SU-DHL-6 (cell line): ENCODE measurements at regions not wholly inside any gene's neighbourhood (a gene's known extent, or its start where the extent isn't known, plus 50 kb on each side); places are given as distances from the start of the nearest gene placed in this dataset.

Experiments
- H2AFZ ChIP-seq: fragments of 200-600 bp; sonication (generic); 2 replicates; pipeline ENCODE4 v1.6.1; 2014; ENCODE audit warnings: low read depth, mild to moderate bottlenecking, moderate library complexity, mixed read lengths, antibody characterized with exemption, low read length; ENCODE audit not compliant: severe bottlenecking
- H3F3A ChIP-seq: fragments of 200-600 bp; shearing (Covaris generic); 2 replicates; pipeline ENCODE4 v1.6.0; 2016; ENCODE audit warnings: antibody characterized with exemption, mild to moderate bottlenecking; ENCODE audit not compliant: insufficient read depth
- H3K27ac ChIP-seq: fragments of 200-600 bp; sonication (generic); 2 replicates; pipeline ENCODE4 v1.5.1; 2016; ENCODE audit warnings: low read depth, mild to moderate bottlenecking, low read length, moderate library complexity, mixed read lengths
- H3K27me3 ChIP-seq: fragments of 200-600 bp; sonication (generic), shearing (Covaris generic); 2 replicates; pipeline ENCODE4 v1.6.0; 2014; ENCODE audit warnings: mild to moderate bottlenecking, low read length
- H3K36me3 ChIP-seq: fragments of 200-600 bp; sonication (generic); 2 replicates; pipeline ENCODE4 v1.6.1; 2014; ENCODE audit warnings: mild to moderate bottlenecking, low read length, mixed read lengths
- H3K4me2 ChIP-seq: fragments of 300-600, 200-600 bp; shearing (Covaris generic), sonication (generic); 2 replicates; pipeline ENCODE4 v1.6.0; 2014; ENCODE audit warnings: low read length, low read depth, mild to moderate bottlenecking; ENCODE audit not compliant: poor library complexity, severe bottlenecking
- H3K4me3 ChIP-seq: fragments of 200-600 bp; sonication (generic); 2 replicates; pipeline ENCODE4 v1.5.1; 2014; ENCODE audit warnings: antibody characterized with exemption, low read length, mild to moderate bottlenecking, mixed read lengths; ENCODE audit not compliant: insufficient read depth, poor library complexity, severe bottlenecking
- H3K79me2 ChIP-seq: fragments of 200-600 bp; sonication (generic); 2 replicates; pipeline ENCODE4 v1.6.1; 2014; ENCODE audit warnings: mild to moderate bottlenecking, low read length, moderate library complexity; ENCODE audit not compliant: insufficient read depth
- H3K9ac ChIP-seq: fragments of 200-600 bp; sonication (generic); 2 replicates; pipeline ENCODE4 v1.7.0; 2014; ENCODE audit warnings: mild to moderate bottlenecking, low read length
- H3K9me2 ChIP-seq: fragments of 200-600 bp; sonication (generic); replicated peaks from 2 replicates; pipeline ENCODE4 v1.6.1; 2014; ENCODE audit warnings: low read length; ENCODE audit not compliant: insufficient read depth
- H3K9me3 ChIP-seq: fragments of 200-600 bp; sonication (generic); 2 replicates; pipeline ENCODE4 v1.6.1; 2014; ENCODE audit warnings: low read length, mixed read lengths; ENCODE audit not compliant: insufficient read depth
- H4K20me1 ChIP-seq: fragments of 200-600 bp; sonication (generic); 2 replicates; pipeline ENCODE4 v1.6.1; 2014; ENCODE audit warnings: low read depth, mild to moderate bottlenecking, antibody characterized with exemption, low read length, moderate library complexity, mixed read lengths
- CTCF ChIP-seq: fragments of 200-600 bp; sonication (generic); IDR thresholded peaks from one replicate; pipeline ENCODE4 v1.5.1; 2017; ENCODE audit warnings: antibody characterized with exemption, mild to moderate bottlenecking, low read length, moderate library complexity; ENCODE audit not compliant: insufficient read depth, poor library complexity, severe bottlenecking
- EZH2phosphoT487 ChIP-seq: fragments of 200-600 bp; sonication (generic), shearing (Covaris generic); conservative IDR thresholded peaks from 2 replicates; pipeline ENCODE4 v1.6.1; 2018; ENCODE audit warnings: mild to moderate bottlenecking, antibody characterized with exemption, low read length, moderate library complexity, mixed read lengths

DNA sequence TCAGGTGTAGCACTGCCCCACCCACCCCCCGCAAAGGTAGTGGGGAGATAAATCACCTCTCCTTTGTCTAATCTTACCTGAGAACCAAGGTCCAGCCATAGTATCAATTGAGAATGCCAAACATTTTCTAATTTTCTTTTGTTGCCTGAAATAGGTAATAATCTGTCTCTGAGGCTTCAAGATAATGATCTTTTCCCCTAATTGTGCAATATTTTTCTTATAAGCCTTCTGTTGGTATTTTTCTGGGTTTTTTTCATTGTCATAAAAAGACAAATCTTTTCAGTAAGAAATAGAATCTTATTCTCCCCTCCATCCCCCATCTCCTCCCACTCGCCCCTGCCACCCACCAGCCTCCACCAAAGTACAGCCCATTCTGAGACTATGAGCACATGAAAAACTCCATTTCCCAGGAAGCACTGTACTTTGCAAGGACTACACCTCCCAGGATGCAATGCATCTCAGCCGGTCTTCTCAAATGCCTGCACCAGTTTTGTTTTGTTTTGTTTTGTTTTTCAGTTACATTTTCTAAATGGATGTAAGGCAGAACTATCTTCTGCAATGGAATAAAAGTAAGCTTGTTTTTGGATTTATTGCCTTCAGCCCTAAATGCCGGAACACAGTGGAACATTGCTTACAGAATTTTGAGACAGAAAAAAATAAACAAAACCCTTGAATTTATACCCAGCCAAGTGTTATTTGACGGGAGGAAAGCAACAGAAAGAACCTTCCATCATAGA, 268.0 kb downstream of the TFAP2A start:
- Histone ChIP-seq H3K9me2 (no peaks in the 10 kb centered on the region), H3K27me3 (no peaks in the 10 kb centered on the region), H3K79me2 (no peaks in the 10 kb centered on the region), H3K4me3 (peak overlapping the region; percentile 28), H3K27ac (no peak overlapping the region), H3F3A (no peaks in the 10 kb centered on the region), H3K36me3 (no peaks in the 10 kb centered on the region), H3K9me3 (no peaks in the 10 kb centered on the region), H2AFZ (peak overlapping the region; percentile 92), H3K9ac (peak overlapping the region; percentile 10), H3K4me2 (peak overlapping the region; percentile 57), H4K20me1 (no peaks in the 10 kb centered on the region)
- TF ChIP-seq CTCF (no peak), EZH2phosphoT487 (no peak)

GRCh38 chr6:10144772-10145171, 270.1 kb downstream of the TFAP2A start:
- Histone ChIP-seq H3K9me3 (no peaks in the 10 kb centered on the region), H3K27ac (no peak overlapping the region), H3K4me2 (no peak overlapping the region), H4K20me1 (no peaks in the 10 kb centered on the region), H3K9me2 (no peaks in the 10 kb centered on the region), H3K79me2 (no peaks in the 10 kb centered on the region), H3K4me3 (no peak overlapping the region), H2AFZ (no peak overlapping the region), H3K9ac (no peak overlapping the region), H3F3A (no peaks in the 10 kb centered on the region), H3K27me3 (no peaks in the 10 kb centered on the region), H3K36me3 (no peaks in the 10 kb centered on the region)
- TF ChIP-seq CTCF (no peak), EZH2phosphoT487 (no peak)

- H3K9ac ChIP-seq: no peak overlapping the region
- H3K4me3 ChIP-seq: no peak overlapping the region
- no peaks in the 10 kb centered on the region for H3K79me2 ChIP-seq
- no peak overlapping the region for H3K4me2 ChIP-seq
- no peaks in the 10 kb centered on the region for H3K9me2 ChIP-seq
- TF ChIP-seq CTCF (no peak), EZH2phosphoT487 (no peak)
- H3K36me3 ChIP-seq: no peaks in the 10 kb centered on the region
- no peaks in the 10 kb centered on the region for H4K20me1 ChIP-seq
- H2AFZ ChIP-seq: no peak overlapping the region
- H3K27me3 ChIP-seq: no peaks in the 10 kb centered on the region
- H3K9me3 ChIP-seq: no peaks in the 10 kb centered on the region
- H3F3A ChIP-seq: no peaks in the 10 kb centered on the region
- H3K27ac ChIP-seq: no peak overlapping the region
Observed at GRCh38 chr6:10141746-10142443, 273.0 kb downstream of the TFAP2A start.
